HT1080 (cell line): ENCODE measurements at regions not wholly inside any gene's neighbourhood (a gene's known extent, or its start where the extent isn't known, plus 50 kb on each side); places are given as distances from the start of the nearest gene placed in this dataset.

Experiments
- DNase-seq: peaks from one replicate; pipeline ENCODE4 v3.0.0-alpha.2; 2015; ENCODE audit warnings: low read depth

DNA sequence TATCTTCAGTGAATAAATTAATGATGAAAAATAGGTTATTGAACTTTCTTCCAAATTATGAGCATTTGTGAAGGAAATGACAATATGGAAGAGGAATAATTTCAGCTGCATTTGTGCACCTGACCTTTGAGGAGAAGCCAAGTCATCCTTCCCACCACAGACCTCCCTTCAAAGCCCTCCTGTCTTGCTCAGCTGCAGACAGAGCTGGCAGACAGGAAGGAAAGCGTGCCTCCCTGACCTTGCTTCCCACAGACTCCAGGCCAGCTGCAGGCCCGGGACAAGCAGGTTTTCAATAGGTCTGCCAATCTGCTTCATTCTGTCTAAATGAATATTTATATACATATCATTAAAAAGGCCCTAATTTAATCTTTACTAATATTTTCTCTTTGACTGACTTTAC, 152.9 kb upstream of the RBMS3 start:
- DNase-seq = peak; percentile 74

GRCh38 chr3:29137601-29138000, 143.3 kb upstream of the RBMS3 start:
- DNase-seq = no peak

- DNase-seq = no peak
Measured at GRCh38 chr3:29138171-29138570, 142.7 kb upstream of the RBMS3 start.

- no peak for DNase-seq
Measured at GRCh38 chr3:29140666-29141065, 140.2 kb upstream of the RBMS3 start.

GRCh38 chr3:29141197-29141917, 139.5 kb upstream of the RBMS3 start:
- no peak for DNase-seq

DNA sequence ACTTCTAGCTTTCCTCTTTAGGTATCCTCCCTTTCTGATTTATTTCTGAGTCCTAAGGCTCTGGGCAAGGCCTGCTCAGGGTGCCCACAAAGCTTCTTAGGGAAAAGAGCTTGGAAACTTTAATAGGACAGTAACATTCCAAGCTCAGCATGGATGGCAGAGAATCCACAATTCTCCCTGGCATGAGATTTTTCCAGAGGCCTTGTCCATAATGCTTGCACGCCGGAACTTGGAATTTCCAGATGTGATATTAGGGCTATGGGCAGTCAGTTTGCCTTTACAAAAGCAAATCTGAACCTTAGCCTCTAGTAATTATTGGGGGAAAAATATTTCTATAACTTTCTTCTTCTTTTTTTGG, 139.0 kb upstream of the RBMS3 start:
- DNase-seq = no peak

- DNase-seq = no peak
Measured at GRCh38 chr3:29143151-29143550, 137.7 kb upstream of the RBMS3 start.

- DNase-seq = no peak
Measured at GRCh38 chr3:29144361-29144760, 136.5 kb upstream of the RBMS3 start.

DNA sequence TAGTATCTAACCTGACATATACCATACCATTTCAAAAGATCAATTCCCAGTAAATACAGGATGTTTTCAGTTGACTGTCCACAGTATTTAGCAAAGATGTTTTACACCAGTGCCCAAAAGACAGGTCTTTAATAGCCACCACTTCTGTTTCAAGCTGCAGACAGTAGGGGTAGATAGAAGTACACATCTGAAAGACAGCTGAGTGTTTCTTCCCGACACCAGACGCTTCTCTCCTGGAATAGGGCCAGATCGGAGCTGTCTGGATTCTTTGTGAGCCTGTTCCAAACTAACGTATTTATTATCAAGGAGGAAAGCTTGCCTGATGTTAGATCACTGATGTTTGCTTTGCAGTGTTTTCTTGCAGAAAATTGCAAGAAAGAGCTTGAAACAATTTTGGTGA, 136.1 kb upstream of the RBMS3 start:
- DNase-seq = no peak

DNA sequence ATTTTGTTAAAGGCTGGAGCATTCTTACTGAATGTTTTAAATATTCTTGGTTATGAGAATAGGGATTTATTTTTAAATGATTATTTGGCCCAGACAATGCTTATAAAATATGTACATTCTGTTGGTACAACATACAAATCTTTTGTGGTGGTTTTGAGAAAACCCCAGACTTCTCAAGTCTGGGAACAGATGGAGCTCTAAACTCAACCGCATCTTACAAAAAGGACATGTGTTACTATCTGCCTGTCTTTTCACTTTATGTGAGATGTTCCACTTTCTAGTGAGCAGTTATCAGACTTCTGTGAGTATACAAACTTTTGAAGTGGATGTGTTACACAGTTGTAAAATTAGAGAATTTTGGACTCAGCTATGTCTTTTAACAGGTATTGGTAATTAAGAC, 135.5 kb upstream of the RBMS3 start:
- DNase-seq = no peak

DNA sequence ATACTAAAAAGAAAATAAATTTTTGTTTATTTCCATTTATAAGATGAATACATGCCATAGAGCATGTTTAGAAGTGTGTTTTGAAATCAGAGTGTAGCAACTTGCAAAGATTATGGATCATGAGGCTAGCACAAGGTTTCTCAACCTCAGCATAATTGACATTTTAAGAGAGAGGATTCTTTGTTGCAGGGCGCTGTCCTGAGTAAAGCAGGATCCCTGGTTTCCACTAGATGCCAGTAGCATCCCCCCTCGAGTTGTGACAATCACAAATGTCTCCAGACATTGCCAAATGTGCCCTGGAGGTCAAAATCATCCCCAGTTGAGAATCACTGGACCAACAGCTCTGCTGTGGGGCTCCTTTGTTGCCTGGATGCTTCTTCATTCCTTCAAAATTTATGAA, 128.5 kb upstream of the RBMS3 start:
- peak; percentile 10 for DNase-seq

- DNase-seq = no peak
Measured at GRCh38 chr3:29153811-29154210, 127.1 kb upstream of the RBMS3 start.

DNA sequence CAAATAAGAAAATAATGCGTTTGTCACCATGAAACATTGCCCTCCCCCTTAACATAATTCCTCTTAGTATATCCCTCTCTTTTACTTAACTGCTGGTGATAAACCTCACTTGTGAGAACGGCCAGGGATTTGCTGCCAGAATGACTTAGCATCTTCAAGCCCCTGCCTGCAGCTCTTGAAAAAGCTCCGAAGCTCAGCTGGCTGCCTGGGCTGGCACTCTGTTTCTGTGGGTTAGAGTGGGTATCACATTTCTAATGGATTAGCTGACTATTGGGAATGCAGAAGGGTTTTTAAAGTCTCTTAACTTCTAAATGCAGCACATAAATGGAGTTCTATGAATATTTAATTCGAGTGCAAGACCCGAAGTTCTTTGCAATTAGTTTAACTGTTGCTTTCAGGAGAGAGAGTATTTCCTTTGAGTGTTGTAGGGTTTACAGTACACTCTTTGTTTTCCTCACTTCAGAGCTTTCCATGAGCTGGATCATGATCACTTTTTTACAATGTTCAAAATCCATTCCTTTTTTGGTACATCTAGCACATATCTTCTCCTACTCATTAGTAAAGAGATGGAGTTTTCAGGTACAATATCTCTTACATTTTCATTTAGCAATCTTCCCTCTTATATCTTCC, 124.7 kb upstream of the RBMS3 start:
- DNase-seq = no peak

- DNase-seq = no peak
Measured at GRCh38 chr3:29164825-29165224, 116.0 kb upstream of the RBMS3 start.

DNA sequence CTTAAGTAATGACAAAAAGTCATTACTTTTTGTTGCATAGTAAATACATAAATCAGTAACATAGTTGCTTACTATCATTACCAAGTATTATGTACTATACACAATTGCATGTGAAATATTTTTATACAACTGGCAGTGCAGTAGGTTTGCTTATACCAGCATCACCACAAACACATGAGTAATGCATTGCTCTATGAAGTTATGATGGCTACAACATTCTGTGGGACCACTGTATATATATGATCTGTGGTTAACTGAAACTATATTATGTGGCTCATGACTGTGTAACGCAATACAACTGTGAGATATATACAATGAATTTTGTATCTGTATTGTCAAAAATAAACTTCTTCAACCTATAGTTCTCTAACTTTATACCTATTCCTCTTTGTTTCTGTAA, 113.7 kb upstream of the RBMS3 start:
- no peak for DNase-seq

DNA sequence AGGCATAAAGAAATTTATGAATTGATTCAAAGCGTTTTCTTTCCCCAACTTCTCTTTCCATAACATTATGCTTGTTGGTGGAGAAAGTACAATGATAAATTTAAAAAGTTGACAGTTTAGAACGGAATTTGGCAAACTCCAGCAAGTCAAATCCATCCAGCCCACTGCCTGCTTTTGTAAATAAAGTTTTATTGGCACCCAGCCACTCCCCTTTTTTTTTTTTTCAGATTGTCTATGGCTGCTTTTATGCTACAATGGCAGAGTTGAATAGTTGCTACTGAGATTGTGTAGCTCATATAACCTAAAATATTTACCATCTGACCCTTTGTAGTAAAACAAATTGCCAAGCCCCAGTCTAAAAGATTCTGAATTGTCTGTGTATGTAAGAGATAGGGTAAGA, 112.8 kb upstream of the RBMS3 start:
- no peak for DNase-seq

GRCh38 chr3:29168696-29169095, 112.2 kb upstream of the RBMS3 start:
- DNase-seq = no peak

DNA sequence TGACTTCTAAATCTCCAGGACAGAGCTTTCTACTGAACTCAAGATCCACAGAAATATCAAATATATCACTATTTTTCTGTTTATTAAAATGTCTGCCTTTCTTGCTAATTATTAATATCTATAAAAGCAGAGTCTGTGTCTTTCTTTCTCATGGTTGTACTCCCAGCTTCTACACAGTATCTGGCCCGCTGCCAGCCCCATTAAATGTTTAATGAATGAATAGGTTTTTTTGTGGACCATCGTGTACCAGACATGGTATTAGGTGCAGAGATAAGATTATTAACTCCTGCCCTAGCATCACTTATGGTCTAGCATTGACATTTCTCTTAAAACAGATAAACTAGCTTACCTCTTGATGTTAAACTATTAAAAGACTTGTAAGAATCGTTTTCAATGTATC, 111.4 kb upstream of the RBMS3 start:
- no peak for DNase-seq

DNA sequence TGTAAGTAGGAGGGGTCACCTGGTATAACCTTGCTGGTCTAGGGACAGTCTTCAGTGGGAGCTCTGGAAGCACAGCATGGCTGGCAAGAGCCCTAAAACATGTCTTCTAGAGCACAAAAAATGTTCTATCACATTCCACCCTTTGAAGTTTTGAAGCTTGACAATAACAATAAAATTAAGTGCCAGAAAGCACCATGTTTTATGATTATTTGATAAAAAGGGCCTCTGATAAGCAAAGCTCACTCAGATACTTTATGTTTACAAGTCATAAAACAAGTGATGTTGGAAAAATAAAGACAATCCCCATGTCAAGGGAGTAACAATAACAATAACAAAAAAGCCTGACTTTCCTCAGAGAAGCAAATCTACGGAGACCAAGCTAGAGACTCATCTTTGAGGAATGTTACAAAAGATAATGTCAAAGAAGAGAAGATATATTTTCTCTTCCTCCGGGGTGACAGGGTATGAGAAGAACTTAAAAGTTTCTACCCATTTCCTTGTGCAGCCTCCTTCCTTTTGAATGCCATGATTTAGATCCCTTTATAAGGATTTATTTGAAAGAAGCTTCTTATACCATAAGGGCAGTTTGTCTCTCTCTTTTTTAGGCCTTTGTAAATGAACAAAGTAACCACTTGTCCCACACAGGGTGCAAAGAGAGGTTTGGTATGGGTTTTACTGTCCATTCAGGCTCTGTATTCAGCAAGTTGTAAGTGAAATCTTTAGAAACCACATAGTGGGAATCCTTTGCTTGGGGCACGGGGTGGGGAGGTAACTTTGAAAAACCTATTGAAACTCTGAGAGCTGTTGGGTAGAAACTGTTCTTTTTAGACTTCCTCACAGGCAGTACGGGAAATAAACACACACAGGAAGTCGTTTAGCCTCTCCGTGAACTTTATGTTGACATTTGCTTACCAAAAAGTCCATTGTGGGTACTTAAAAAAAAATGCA, 109.6 kb upstream of the RBMS3 start:
- peak; percentile 49 for DNase-seq

DNA sequence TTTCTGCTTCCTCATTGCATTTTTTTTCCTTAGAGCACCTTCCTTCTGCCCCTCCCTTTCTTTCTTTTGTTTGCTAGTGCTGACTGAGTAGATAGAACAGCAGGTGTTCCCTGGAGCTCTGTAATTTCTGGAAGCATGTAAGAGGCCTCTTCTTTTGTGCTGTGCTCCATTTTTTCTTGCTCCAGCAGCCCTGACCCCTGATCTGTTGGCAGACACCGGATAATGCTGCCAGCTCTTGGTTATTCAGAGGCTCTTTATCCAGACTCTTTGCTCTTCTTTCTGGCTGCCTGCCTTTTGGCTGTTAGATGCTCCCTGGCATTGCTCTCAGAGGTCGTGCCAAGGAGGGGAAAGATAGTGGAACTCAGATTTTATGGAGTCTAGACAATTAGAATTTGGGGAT, 104.4 kb upstream of the RBMS3 start:
- DNase-seq = no peak

- no peak for DNase-seq
Measured at GRCh38 chr3:29178809-29179793, 101.8 kb upstream of the RBMS3 start.
